ENCODE measurements at regions not wholly inside any gene's neighbourhood (a gene's known extent, or its start where the extent isn't known, plus 50 kb on each side); places are given as distances from the start of the nearest gene placed in this dataset.
"Not testable (repeated sequence)": the region's sequence is repeated elsewhere in the genome, so short reads cannot be mapped to it uniquely, and the experiment has no call there.

- Mint-ChIP-seq H3K36me3 (ENCODE audit: low read depth) (no peaks in the 10 kb centered on the region), H3K27ac (no peak overlapping the region)
These were observed 293.7 kb downstream of the BTBD3 start for GRCh38 chr20:12211361-12211760.

DNA sequence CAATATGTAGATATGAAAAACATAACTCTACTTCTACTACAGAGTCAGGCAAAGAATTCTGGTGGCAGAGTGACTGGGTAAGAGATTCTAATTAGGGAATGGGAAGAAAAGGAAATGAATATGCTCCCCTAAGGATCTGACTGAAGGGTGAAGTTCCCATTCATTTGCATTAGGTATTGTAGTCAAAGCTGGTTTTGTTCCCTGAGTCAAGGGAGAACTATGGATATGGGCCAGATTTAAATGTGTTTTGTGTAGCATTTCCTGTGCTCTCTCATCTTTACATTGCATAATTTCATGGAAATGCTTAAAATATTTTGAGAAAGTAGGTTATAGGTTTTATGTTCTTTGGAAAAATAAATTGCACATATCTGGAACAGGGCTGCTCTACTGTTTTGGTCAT is 299.7 kb downstream of the BTBD3 start:
- Mint-ChIP-seq H3K27me3 (ENCODE audit: low read depth) (no peaks in the 10 kb centered on the region), H3K4me3 (ENCODE audit: low read depth) (no peak overlapping the region), H3K9me3 (peaks cover 30% of the 10 kb centered on the region), H3K4me1 (ENCODE audit: low read depth) (no peaks in the 10 kb centered on the region), H3K36me3 (ENCODE audit: low read depth) (no peaks in the 10 kb centered on the region), H3K27ac (no peak overlapping the region)
- DNase-seq (ENCODE audit: low spot score): no peak
- intact Hi-C loops (cut with micrococcal nuclease): no loop called here

More at GRCh38 chr20:12211361-12211760, 293.7 kb downstream of the BTBD3 start:
- peaks cover 11% of the 10 kb centered on the region for H3K9me3 Mint-ChIP-seq
- no peaks in the 10 kb centered on the region for H3K27me3 Mint-ChIP-seq (ENCODE audit: low read depth)
- H3K4me1 Mint-ChIP-seq (ENCODE audit: low read depth): no peaks in the 10 kb centered on the region
- intact Hi-C loops (cut with micrococcal nuclease): no loop called here
- DNase-seq (ENCODE audit: low spot score): no peak
- H3K4me3 Mint-ChIP-seq (ENCODE audit: low read depth): no peak overlapping the region

DNA sequence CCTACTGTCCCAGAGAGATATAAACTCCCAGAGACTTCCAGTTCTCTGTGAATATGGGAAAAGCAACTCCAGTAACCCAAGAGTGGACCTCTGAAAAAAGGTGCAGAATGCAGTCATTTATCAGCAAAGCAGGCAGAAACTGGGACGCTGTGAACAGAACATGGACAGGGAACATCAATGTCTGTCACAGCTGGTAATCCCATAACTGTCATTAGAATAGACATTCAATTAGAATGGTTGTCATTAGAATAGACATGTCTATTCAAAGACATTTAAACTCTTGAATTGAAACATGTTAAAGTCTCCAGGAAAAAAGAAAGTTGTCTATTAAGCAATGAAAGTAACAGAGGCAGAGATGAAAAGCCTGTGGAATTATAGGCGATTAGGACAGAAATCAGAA is 302.1 kb downstream of the BTBD3 start:
- H3K27ac Mint-ChIP-seq: no peak overlapping the region

GRCh38 chr20:12223057-12223456 is 305.4 kb downstream of the BTBD3 start:
- H3K9me3 Mint-ChIP-seq: peaks cover 42% of the 10 kb centered on the region
- intact Hi-C loops (cut with micrococcal nuclease): no loop called here
- H3K4me1 Mint-ChIP-seq (ENCODE audit: low read depth): no peaks in the 10 kb centered on the region
- H3K27me3 Mint-ChIP-seq (ENCODE audit: low read depth): no peaks in the 10 kb centered on the region
- H3K27ac Mint-ChIP-seq: no peak overlapping the region
- no peak for DNase-seq (ENCODE audit: low spot score)
- no peak overlapping the region for H3K4me3 Mint-ChIP-seq (ENCODE audit: low read depth)
- no peaks in the 10 kb centered on the region for H3K36me3 Mint-ChIP-seq (ENCODE audit: low read depth)

More for the DNA sequence above, 302.1 kb downstream of the BTBD3 start:
- no peaks in the 10 kb centered on the region for H3K36me3 Mint-ChIP-seq (ENCODE audit: low read depth)
- H3K4me3 Mint-ChIP-seq (ENCODE audit: low read depth): no peak overlapping the region
- H3K4me1 Mint-ChIP-seq (ENCODE audit: low read depth): no peaks in the 10 kb centered on the region
- no peaks in the 10 kb centered on the region for H3K27me3 Mint-ChIP-seq (ENCODE audit: low read depth)
- peaks cover 38% of the 10 kb centered on the region for H3K9me3 Mint-ChIP-seq
- intact Hi-C loops (cut with micrococcal nuclease): no loop called here
- no peak for DNase-seq (ENCODE audit: low spot score)

GRCh38 chr20:12225898-12226297 is 308.2 kb downstream of the BTBD3 start:
- Mint-ChIP-seq H3K9me3 (peaks cover 28% of the 10 kb centered on the region), H3K4me3 (ENCODE audit: low read depth) (no peak overlapping the region), H3K36me3 (ENCODE audit: low read depth) (no peaks in the 10 kb centered on the region), H3K27me3 (ENCODE audit: low read depth) (no peaks in the 10 kb centered on the region), H3K4me1 (ENCODE audit: low read depth) (no peaks in the 10 kb centered on the region), H3K27ac (no peak overlapping the region)
- DNase-seq (ENCODE audit: low spot score): no peak
- intact Hi-C loops (cut with micrococcal nuclease): no loop called here

DNA sequence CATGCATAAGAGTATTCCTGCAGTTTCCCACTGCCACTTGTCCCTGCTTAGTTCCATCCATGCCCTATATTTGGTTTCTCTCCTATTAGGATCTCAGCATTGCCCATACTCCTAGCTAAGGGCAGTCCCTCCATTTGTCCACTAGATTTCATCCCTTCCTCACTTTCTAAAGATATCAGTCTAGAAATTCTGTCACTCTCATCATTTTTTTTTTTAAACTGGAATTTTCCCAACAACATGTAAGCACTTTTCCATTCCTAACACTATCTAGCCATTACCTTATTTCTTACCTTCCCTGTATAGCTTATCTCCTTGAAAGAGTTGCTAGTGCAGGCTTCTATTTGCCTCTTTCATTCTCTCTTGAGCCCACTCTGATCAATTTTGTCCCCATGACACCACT is 312.2 kb downstream of the BTBD3 start:
- no peak for DNase-seq (ENCODE audit: low spot score)
- no peak overlapping the region for H3K27ac Mint-ChIP-seq
- H3K9me3 Mint-ChIP-seq: peaks cover 15% of the 10 kb centered on the region
- H3K27me3 Mint-ChIP-seq (ENCODE audit: low read depth): no peaks in the 10 kb centered on the region
- intact Hi-C loops (cut with micrococcal nuclease): no loop called here
- H3K36me3 Mint-ChIP-seq (ENCODE audit: low read depth): no peaks in the 10 kb centered on the region
- H3K4me3 Mint-ChIP-seq (ENCODE audit: low read depth): no peak overlapping the region
- H3K4me1 Mint-ChIP-seq (ENCODE audit: low read depth): no peaks in the 10 kb centered on the region

DNA sequence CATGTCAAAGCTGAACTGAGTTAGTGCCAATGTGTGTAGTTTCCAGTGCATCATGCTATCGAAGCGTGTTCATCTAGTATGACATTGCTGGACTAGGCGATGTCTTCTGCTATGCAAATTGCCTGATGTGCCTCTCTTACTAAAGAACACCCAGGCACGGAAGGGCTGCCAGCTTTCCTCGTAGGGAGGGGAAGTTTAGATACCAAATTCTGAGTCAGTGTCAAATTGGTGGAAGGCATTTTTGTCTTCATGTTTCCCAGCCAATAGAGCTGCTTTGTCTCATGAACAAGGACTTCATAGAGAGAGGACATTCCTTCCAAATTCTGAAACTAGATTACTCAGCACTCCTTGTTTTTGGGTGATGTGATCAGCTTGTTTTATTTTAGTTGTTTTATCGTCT is 320.1 kb downstream of the BTBD3 start:
- Mint-ChIP-seq H3K27ac (no peak overlapping the region), H3K4me3 (ENCODE audit: low read depth) (no peak overlapping the region), H3K4me1 (ENCODE audit: low read depth) (no peaks in the 10 kb centered on the region), H3K36me3 (ENCODE audit: low read depth) (no peaks in the 10 kb centered on the region), H3K9me3 (peaks cover 24% of the 10 kb centered on the region), H3K27me3 (ENCODE audit: low read depth) (no peaks in the 10 kb centered on the region)
- intact Hi-C loops (cut with micrococcal nuclease): no loop called here
- no peak for DNase-seq (ENCODE audit: low spot score)

GRCh38 chr20:12241065-12241464 is 323.4 kb downstream of the BTBD3 start:
- H3K27ac Mint-ChIP-seq: no peak overlapping the region
- intact Hi-C loops (cut with micrococcal nuclease): no loop called here
- no peak for DNase-seq (ENCODE audit: low spot score)
- H3K9me3 Mint-ChIP-seq: peaks cover 29% of the 10 kb centered on the region
- no peaks in the 10 kb centered on the region for H3K27me3 Mint-ChIP-seq (ENCODE audit: low read depth)
- no peaks in the 10 kb centered on the region for H3K36me3 Mint-ChIP-seq (ENCODE audit: low read depth)
- no peaks in the 10 kb centered on the region for H3K4me1 Mint-ChIP-seq (ENCODE audit: low read depth)
- no peak overlapping the region for H3K4me3 Mint-ChIP-seq (ENCODE audit: low read depth)

DNA sequence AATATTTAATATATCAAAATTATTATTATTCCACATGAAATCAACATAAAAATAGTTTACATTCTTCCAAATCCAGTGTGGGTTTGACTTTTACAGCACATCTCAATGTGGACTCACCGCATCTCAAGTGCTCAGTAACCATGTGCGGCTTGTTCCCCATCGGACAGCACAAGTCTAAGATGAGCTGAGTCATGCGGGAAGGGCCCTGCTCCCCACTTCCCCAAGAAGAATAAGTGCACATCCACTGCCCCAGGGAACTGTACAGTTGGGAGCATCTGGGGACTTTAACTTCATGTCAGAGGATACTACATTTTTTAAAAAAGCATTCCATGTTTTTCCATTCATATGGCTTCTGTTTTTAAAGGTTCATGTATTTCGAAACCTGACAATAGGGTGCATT is 325.6 kb downstream of the BTBD3 start:
- H3K27me3 Mint-ChIP-seq (ENCODE audit: low read depth): no peaks in the 10 kb centered on the region
- H3K4me1 Mint-ChIP-seq (ENCODE audit: low read depth): no peaks in the 10 kb centered on the region
- H3K27ac Mint-ChIP-seq: no peak overlapping the region
- intact Hi-C loops (cut with micrococcal nuclease): no loop called here
- no peak for DNase-seq (ENCODE audit: low spot score)
- no peaks in the 10 kb centered on the region for H3K36me3 Mint-ChIP-seq (ENCODE audit: low read depth)
- no peak overlapping the region for H3K4me3 Mint-ChIP-seq (ENCODE audit: low read depth)
- peaks cover 28% of the 10 kb centered on the region for H3K9me3 Mint-ChIP-seq

GRCh38 chr20:12248481-12248880 is 330.8 kb downstream of the BTBD3 start:
- intact Hi-C loops (cut with micrococcal nuclease): no loop called here
- DNase-seq (ENCODE audit: low spot score): no peak
- no peaks in the 10 kb centered on the region for H3K36me3 Mint-ChIP-seq (ENCODE audit: low read depth)
- H3K4me3 Mint-ChIP-seq (ENCODE audit: low read depth): no peak overlapping the region
- peaks cover 36% of the 10 kb centered on the region for H3K9me3 Mint-ChIP-seq
- no peaks in the 10 kb centered on the region for H3K27me3 Mint-ChIP-seq (ENCODE audit: low read depth)
- H3K4me1 Mint-ChIP-seq (ENCODE audit: low read depth): no peaks in the 10 kb centered on the region
- H3K27ac Mint-ChIP-seq: no peak overlapping the region

- H3K27ac Mint-ChIP-seq: not testable (repeated sequence)
- peaks cover 33% of the 10 kb centered on the region for H3K9me3 Mint-ChIP-seq
These were observed 333.0 kb downstream of the BTBD3 start for GRCh38 chr20:12250661-12251060.

GRCh38 chr20:12252793-12253192 is 335.1 kb downstream of the BTBD3 start:
- no peak for DNase-seq (ENCODE audit: low spot score)
- H3K36me3 Mint-ChIP-seq (ENCODE audit: low read depth): no peaks in the 10 kb centered on the region
- H3K9me3 Mint-ChIP-seq: peaks cover 19% of the 10 kb centered on the region
- intact Hi-C loops (cut with micrococcal nuclease): no loop called here
- H3K4me3 Mint-ChIP-seq (ENCODE audit: low read depth): no peak overlapping the region
- no peaks in the 10 kb centered on the region for H3K27me3 Mint-ChIP-seq (ENCODE audit: low read depth)
- H3K27ac Mint-ChIP-seq: no peak overlapping the region
- no peaks in the 10 kb centered on the region for H3K4me1 Mint-ChIP-seq (ENCODE audit: low read depth)

More at GRCh38 chr20:12250661-12251060, 333.0 kb downstream of the BTBD3 start:
- H3K36me3 Mint-ChIP-seq (ENCODE audit: low read depth); H3K4me1 Mint-ChIP-seq (ENCODE audit: low read depth); intact Hi-C loops (cut with micrococcal nuclease); DNase-seq (ENCODE audit: low spot score); H3K27me3 Mint-ChIP-seq (ENCODE audit: low read depth); H3K4me3 Mint-ChIP-seq (ENCODE audit: low read depth): not testable (repeated sequence)

- Mint-ChIP-seq H3K27ac (no peak overlapping the region), H3K27me3 (ENCODE audit: low read depth) (no peaks in the 10 kb centered on the region), H3K4me3 (ENCODE audit: low read depth) (no peak overlapping the region), H3K4me1 (ENCODE audit: low read depth) (no peaks in the 10 kb centered on the region), H3K9me3 (peaks cover 15% of the 10 kb centered on the region), H3K36me3 (ENCODE audit: low read depth) (no peaks in the 10 kb centered on the region)
- no peak for DNase-seq (ENCODE audit: low spot score)
- intact Hi-C loops (cut with micrococcal nuclease): no loop called here
These were observed 337.8 kb downstream of the BTBD3 start for GRCh38 chr20:12255461-12255970.

GRCh38 chr20:12256806-12257205 is 339.1 kb downstream of the BTBD3 start:
- H3K27me3 Mint-ChIP-seq (ENCODE audit: low read depth): no peaks in the 10 kb centered on the region

More at GRCh38 chr20:12256806-12257205, 339.1 kb downstream of the BTBD3 start:
- no peak overlapping the region for H3K4me3 Mint-ChIP-seq (ENCODE audit: low read depth)
- no peaks in the 10 kb centered on the region for H3K4me1 Mint-ChIP-seq (ENCODE audit: low read depth)
- H3K27ac Mint-ChIP-seq: no peak overlapping the region
- intact Hi-C loops (cut with micrococcal nuclease): no loop called here
- no peak for DNase-seq (ENCODE audit: low spot score)
- H3K9me3 Mint-ChIP-seq: peaks cover 7% of the 10 kb centered on the region
- no peaks in the 10 kb centered on the region for H3K36me3 Mint-ChIP-seq (ENCODE audit: low read depth)
